GM12872 (cell line): ENCODE measurements at regions not wholly inside any gene's neighbourhood (a gene's known extent, or its start where the extent isn't known, plus 50 kb on each side); places are given as distances from the start of the nearest gene placed in this dataset.

Experiments
- CTCF ChIP-seq: IDR thresholded peaks from 3 replicates; pipeline ENCODE4 v1.5.1; 2011; ENCODE audit warnings: low read depth, mild to moderate bottlenecking, low read length, moderate library complexity; ENCODE audit not compliant: insufficient read depth

GRCh38 chr9:26231391-26231790, 553.1 kb upstream of the TUSC1 start:
- no peak for TF ChIP-seq CTCF

GRCh38 chr9:26229324-26230054, 551.2 kb upstream of the TUSC1 start:
- TF ChIP-seq CTCF: no peak

DNA sequence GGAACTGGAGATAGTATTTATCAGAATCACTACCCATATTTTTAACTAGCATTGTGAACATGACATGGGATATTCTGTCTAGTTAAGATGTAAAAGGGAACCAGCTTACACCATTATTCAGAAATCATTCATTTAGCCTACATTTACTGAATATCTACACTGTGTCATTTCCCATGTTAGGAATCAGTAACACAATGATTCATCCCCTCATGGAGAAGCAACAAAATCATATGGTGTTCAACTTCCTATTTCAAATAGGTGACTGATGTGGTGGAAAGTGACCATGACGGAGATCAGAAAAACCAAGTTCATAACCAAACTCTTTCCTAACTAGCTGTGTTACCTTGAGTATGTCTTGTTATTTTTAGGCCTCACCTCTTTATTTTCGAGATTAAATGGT, 550.0 kb upstream of the TUSC1 start:
- no peak for TF ChIP-seq CTCF

- TF ChIP-seq CTCF: no peak
These were observed 543.0 kb upstream of the TUSC1 start for GRCh38 chr9:26221290-26221689.

GRCh38 chr9:26220367-26220766, 542.1 kb upstream of the TUSC1 start:
- no peak for TF ChIP-seq CTCF

- TF ChIP-seq CTCF: no peak
These were observed 541.7 kb upstream of the TUSC1 start for GRCh38 chr9:26219961-26220360.

GRCh38 chr9:26216702-26217101, 538.5 kb upstream of the TUSC1 start:
- TF ChIP-seq CTCF: no peak
